GM12878 (cell line): ENCODE measurements at regions not wholly inside any gene's neighbourhood (a gene's known extent, or its start where the extent isn't known, plus 50 kb on each side); places are given as distances from the start of the nearest gene placed in this dataset.

Experiments
- ATAC-seq: fragments of 200-7000 bp; cut with Tn5 transposase; 3 replicates; pipeline ENCODE4 v1.9.1; 2020; ENCODE audit warnings: mild to moderate bottlenecking, moderate library complexity
- BruUV-seq: library from RNA; stranded (reverse); fragments of 400-500 nt; replicated peaks from 2 replicates; lab custom pipeline; 2021; lab: Mats Ljungman, UMichigan
- CTCF ChIA-PET: fragments of 300-600 bp; sonication (Branson Sonifier 250); formaldehyde crosslinking; extraction: SDS; loops from one replicate; lab custom pipeline; 2021; ENCODE audit warnings: inconsistent platforms; lab: Yijun Ruan, JAX
- POLR2A ChIA-PET: fragments of 350-600 bp; formaldehyde crosslinking; extraction: SDS; loops from one replicate; lab custom pipeline; 2021; ENCODE audit warnings: inconsistent platforms; lab: Charles Lee
- RAD21 ChIA-PET: fragments of 300-600 bp; sonication (Branson Sonifier 250); formaldehyde crosslinking; loops from one replicate; lab custom pipeline; 2023; ENCODE audit warnings: antibody characterized with exemption; ENCODE audit not compliant: unreplicated experiment; lab: Charles Lee
- SMC1A ChIA-PET: fragments of 300-600 bp; sonication (Branson Sonifier 250); formaldehyde crosslinking; loops from one replicate; lab custom pipeline; 2023; ENCODE audit not compliant: unreplicated experiment, uncharacterized antibody; lab: Charles Lee
- DNase-seq: peaks from one replicate; pipeline ENCODE4 v3.0.0-alpha.2; 2011; ENCODE audit warnings: low read depth, low spot score
- FAIRE-seq: peaks from 3 replicates; lab custom pipeline; 2011; peaks lifted over from hg19 to GRCh38; lab: Jason Lieb, UNC
- H2AFZ ChIP-seq: 2 replicates; pipeline ENCODE4 v1.6.0; 2011; ENCODE audit warnings: low read depth, low read length, control low read depth; ENCODE audit not compliant: control insufficient read depth
- H3K27ac ChIP-seq: 2 replicates; pipeline ENCODE4 v1.5.1; 2011; ENCODE audit warnings: control low read depth; ENCODE audit not compliant: control insufficient read depth, insufficient read depth
- H3K27me3 ChIP-seq, 2 experiments: replicated peaks in 1 of 2; 2 replicates each; pipeline versions ENCODE4 v1.6.0 to v1.6.1; 2011; ENCODE audit warnings: low read length in 1 of 2; ENCODE audit not compliant: control insufficient read depth in 2 of 2, insufficient read depth in 2 of 2
- H3K36me3 ChIP-seq, 2 experiments: 2 replicates each; pipeline ENCODE4 v1.5.1; 2011; ENCODE audit warnings: low read length in 1 of 2; ENCODE audit not compliant: control insufficient read depth in 2 of 2, insufficient read depth in 2 of 2
- H3K4me1 ChIP-seq: 2 replicates; pipeline ENCODE4 v1.6.1; 2011; ENCODE audit warnings: mild to moderate bottlenecking, low read length, moderate library complexity, mixed read lengths; ENCODE audit not compliant: control insufficient read depth, insufficient read depth
- H3K4me2 ChIP-seq: 2 replicates; pipeline ENCODE4 v1.6.0; 2011; ENCODE audit warnings: control low read depth; ENCODE audit not compliant: control insufficient read depth, insufficient read depth
- H3K4me3 ChIP-seq: fragments of 200-600 bp; sonication (generic); 2 replicates; pipeline ENCODE4 v1.5.1; 2016
- H3K79me2 ChIP-seq: 2 replicates; pipeline ENCODE4 v1.6.0; 2011; ENCODE audit warnings: low read length; ENCODE audit not compliant: control insufficient read depth, insufficient read depth
- H3K9ac ChIP-seq: 2 replicates; pipeline ENCODE4 v1.8.0; 2011; ENCODE audit warnings: low read length, control low read depth, mixed read lengths; ENCODE audit not compliant: control insufficient read depth, insufficient read depth
- H3K9me3 ChIP-seq: replicated peaks from 3 replicates; pipeline ENCODE4 v1.5.1; 2011; ENCODE audit warnings: mild to moderate bottlenecking, low read length; ENCODE audit not compliant: control insufficient read depth, insufficient read depth
- H4K20me1 ChIP-seq: 2 replicates; pipeline ENCODE4 v1.6.0; 2011; ENCODE audit not compliant: control insufficient read depth, insufficient read depth
- BCL11A ChIP-seq: IDR thresholded peaks from 2 replicates; pipeline ENCODE4 v1.6.1; 2011; ENCODE audit warnings: low read depth, low read length
- BCLAF1 ChIP-seq: fragments of 450-650 bp; IDR thresholded peaks from 2 replicates; pipeline ENCODE4 v1.6.1; 2017; ENCODE audit warnings: antibody characterized with exemption, mild to moderate bottlenecking, moderate library complexity
- CHD4 ChIP-seq: fragments of 200-600 bp; sonication (generic); IDR thresholded peaks from 2 replicates; pipeline ENCODE4 v1.6.1; 2016; ENCODE audit warnings: mild to moderate bottlenecking
- E2F8 ChIP-seq: fragments of 450-650 bp; IDR thresholded peaks from 2 replicates; pipeline ENCODE4 v1.6.1; 2018; ENCODE audit warnings: mild to moderate bottlenecking, low read depth, moderate library complexity; ENCODE audit not compliant: partially characterized antibody
- EGR1 ChIP-seq, 2 experiments: IDR thresholded peaks; 1 replicate in 1 of 2; 2 replicates in 1 of 2; pipeline ENCODE4 v1.6.1; 2011 to 2012; ENCODE audit warnings: low read depth in 2 of 2, low read length in 2 of 2, borderline replicate concordance in 1 of 2, mild to moderate bottlenecking in 1 of 2, moderate library complexity in 1 of 2
- GATAD2B ChIP-seq: fragments of 450-650 bp; conservative IDR thresholded peaks from 2 replicates; pipeline ENCODE4 v1.6.1; 2017; ENCODE audit warnings: low read depth, mild to moderate bottlenecking, moderate library complexity
- PML ChIP-seq: IDR thresholded peaks from 2 replicates; pipeline ENCODE4 v1.6.1; 2012; ENCODE audit warnings: low read length, inconsistent platforms
- RELA ChIP-seq: fragments of 450-650 bp; IDR thresholded peaks from 2 replicates; pipeline ENCODE4 v1.8.0; 2014; ENCODE audit warnings: borderline replicate concordance; ENCODE audit not compliant: partially characterized antibody
- SMAD1 ChIP-seq: fragments of 450-650 bp; IDR thresholded peaks from 2 replicates; pipeline ENCODE4 v1.6.1; 2018; ENCODE audit warnings: mild to moderate bottlenecking, low read depth; ENCODE audit not compliant: partially characterized antibody
- ZBTB33 ChIP-seq: fragments of 450-650 bp; IDR thresholded peaks from 2 replicates; pipeline ENCODE4 v1.6.1; 2017; ENCODE audit warnings: mild to moderate bottlenecking
- ZNF274 ChIP-seq: IDR thresholded peaks from one replicate; pipeline ENCODE4 v1.8.0; 2011; ENCODE audit not compliant: insufficient read length, insufficient read depth
- WGBS: methylation state at CpG from one replicate; pipeline ENCODE4 v1.1.6; 2016; ENCODE audit warnings: low lambda C conversion rate; ENCODE audit not compliant: insufficient replicate concordance, insufficient coverage; ENCODE audit errors: missing lambda C conversion rate; 5-methylcytosine and 5-hydroxymethylcytosine counted together
- in situ Hi-C: fragments of 300-500 bp; cut with MboI; formaldehyde crosslinking; loops from 9 replicates; pipeline ENCODE4 v1.14.3; 2018; ENCODE audit warnings: mixed read lengths
- intact Hi-C: fragments of 100-400 bp; cut with micrococcal nuclease; formaldehyde crosslinking; loops from one replicate; pipeline ENCODE4 v1.14.2; 2022; ENCODE audit not compliant: unreplicated experiment

- no peak for ATAC-seq
- Histone ChIP-seq H3K27me3 (no peaks in the 10 kb centered on the region), H4K20me1 (no peaks in the 10 kb centered on the region), H2AFZ (no peak overlapping the region), H3K9me3 (no peaks in the 10 kb centered on the region), H3K36me3 (no peaks in the 10 kb centered on the region), H3K79me2 (no peaks in the 10 kb centered on the region), H3K4me3 (no peak overlapping the region), H3K4me1 (no peaks in the 10 kb centered on the region), H3K9ac (no peak overlapping the region), H3K27ac (no peak overlapping the region), H3K4me2 (no peak overlapping the region)
- TF ChIP-seq RELA (no peak), ZBTB33 (no peak), BCLAF1 (no peak), BCL11A (no peak), ZNF274 (no peak), CHD4 (no peak), SMAD1 (no peak), EGR1 (IDR thresholded peaks at IDR 0.05; ENCODE audit: borderline replicate concordance in 1 of 2, low read depth in 2 of 2, low read length in 2 of 2) (no peak), GATAD2B (no peak), PML (no peak), E2F8 (no peak)
- in situ Hi-C loops, result no loop called here
- intact Hi-C loops, result no loop called here
- no peak for DNase-seq
- ChIA-PET POLR2A (no interaction called here), CTCF (interaction anchor here (1.6 kb wide), 1 partner anchor 14 kb away, joined by 6 read pairs; no protein-coding TSS in a partner anchor), RAD21 (no interaction called here), SMC1A (no interaction called here)
- BruUV-seq, result no TSS peak
- 33% methylated on average over 6 of the region's 6 CpGs for WGBS
- no peak for FAIRE-seq
These were observed 74.4 kb downstream of the RWDD3 start for GRCh38 chr1:95308276-95309030.
